Ectodermal cell (in vitro differentiated cells): ENCODE measurements at regions not wholly inside any gene's neighbourhood (a gene's known extent, or its start where the extent isn't known, plus 50 kb on each side); places are given as distances from the start of the nearest gene placed in this dataset.

Source experiments
- H3K27ac ChIP-seq: 2 replicates; pipeline ENCODE4 v1.7.0; 2013; ENCODE audit warnings: mild to moderate bottlenecking, low read depth, low read length; ENCODE audit not compliant: insufficient read depth, poor library complexity, severe bottlenecking
- H3K27me3 ChIP-seq: 2 replicates; pipeline ENCODE4 v1.7.0; 2013; ENCODE audit warnings: mild to moderate bottlenecking, low read length; ENCODE audit not compliant: insufficient read depth, control insufficient read depth, poor library complexity, severe bottlenecking
- H3K36me3 ChIP-seq: one replicate; pipeline ENCODE4 v1.7.0; 2013; ENCODE audit warnings: low read length; ENCODE audit not compliant: control insufficient read depth, insufficient read depth
- H3K4me1 ChIP-seq: one replicate; pipeline ENCODE4 v1.7.0; 2013; ENCODE audit warnings: low read length; ENCODE audit not compliant: control insufficient read depth, insufficient read depth
- H3K4me3 ChIP-seq: 2 replicates; pipeline ENCODE4 v1.7.0; 2013; ENCODE audit warnings: low read depth, low read length, control low read depth; ENCODE audit not compliant: insufficient read depth
- H3K9me3 ChIP-seq: 2 replicates; pipeline ENCODE4 v1.7.0; 2013; ENCODE audit warnings: mild to moderate bottlenecking, low read length, moderate library complexity; ENCODE audit not compliant: control insufficient read depth
- WGBS, 2 experiments: methylation state at CpG; one replicate each; pipeline ENCODE4 v1.1.7; 2013; ENCODE audit warnings: missing lambda C conversion rate in 2 of 2; 5-methylcytosine and 5-hydroxymethylcytosine counted together

DNA sequence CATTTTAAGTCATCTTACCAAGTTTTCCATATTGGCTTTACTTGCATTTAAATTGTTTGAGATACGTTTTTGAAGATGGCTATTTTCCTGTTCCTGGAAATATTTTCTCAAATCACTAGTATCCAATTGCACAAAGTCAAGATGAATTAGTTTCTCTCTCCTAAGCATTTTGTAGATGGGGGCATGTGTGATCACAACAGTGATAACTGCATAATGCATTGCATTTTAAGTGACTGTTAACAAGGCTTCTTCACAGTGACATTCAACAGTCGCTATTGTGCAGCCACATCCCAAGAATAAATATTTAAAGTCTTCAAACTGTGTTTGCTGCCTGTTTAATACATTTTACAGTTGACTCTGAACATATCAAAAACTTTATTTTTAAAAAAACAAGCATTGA lies 694.2 kb upstream of the CDH7 start:
- H3K4me1 ChIP-seq: no peaks in the 10 kb centered on the region
- WGBS, 2 experiments: 93 to 100% methylated on average over 1 to 2 of the region's 2 CpGs

DNA sequence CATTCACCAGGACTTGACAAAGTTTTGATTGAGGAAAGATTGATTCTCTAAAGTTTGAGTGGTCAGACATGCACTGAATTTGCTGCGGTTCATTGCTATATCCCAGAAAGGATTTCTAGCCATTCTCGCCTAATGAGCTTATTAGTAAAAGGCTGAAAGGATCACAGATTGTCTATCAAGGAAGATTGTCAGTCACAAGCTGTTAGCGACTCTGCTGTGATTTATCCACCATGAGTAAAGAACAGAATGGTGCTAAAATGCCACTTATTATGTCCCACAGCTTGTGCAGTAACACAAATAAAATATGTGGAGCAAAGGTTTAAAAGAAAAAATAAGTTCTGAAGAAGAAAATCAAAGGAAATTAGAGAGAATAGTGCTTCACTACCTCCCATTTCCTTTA lies 701.2 kb upstream of the CDH7 start:
- no peak overlapping the region for H3K4me3 ChIP-seq
- no peaks in the 10 kb centered on the region for H3K9me3 ChIP-seq
- H3K27ac ChIP-seq: no peak overlapping the region

More for the DNA sequence above, 694.2 kb upstream of the CDH7 start:
- Histone ChIP-seq H3K9me3 (no peaks in the 10 kb centered on the region), H3K27me3 (no peaks in the 10 kb centered on the region), H3K27ac (no peak overlapping the region), H3K36me3 (no peaks in the 10 kb centered on the region), H3K4me3 (no peak overlapping the region)

DNA sequence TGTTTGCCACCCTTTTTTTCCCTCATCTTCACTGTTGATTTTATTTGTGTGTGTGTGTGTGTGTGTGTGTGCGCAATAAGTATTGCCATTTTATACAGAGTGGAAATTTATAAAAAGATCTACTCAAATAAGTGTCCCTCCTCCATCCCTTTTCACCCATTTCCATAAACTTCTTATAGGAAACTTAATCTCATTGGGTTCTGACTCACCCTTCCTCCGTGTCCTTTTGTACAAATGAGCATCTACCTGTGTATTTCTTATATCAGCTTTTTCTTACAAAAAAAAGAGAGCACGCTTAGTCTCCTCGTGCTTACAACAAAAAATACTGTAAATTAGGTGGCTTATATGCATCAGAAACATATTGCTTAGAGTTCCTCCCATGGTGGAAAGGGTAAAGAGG lies 711.2 kb upstream of the CDH7 start:
- no peaks in the 10 kb centered on the region for H3K27me3 ChIP-seq
- H3K4me3 ChIP-seq: no peak overlapping the region
- H3K27ac ChIP-seq: no peak overlapping the region
- H3K4me1 ChIP-seq: no peaks in the 10 kb centered on the region
- 91 to 100% methylated on average over 1 to 3 of the region's 4 CpGs for WGBS, 2 experiments
- no peaks in the 10 kb centered on the region for H3K9me3 ChIP-seq
- H3K36me3 ChIP-seq: no peaks in the 10 kb centered on the region

More for the DNA sequence above, 701.2 kb upstream of the CDH7 start:
- WGBS, 2 experiments: 90 to 95% methylated on average over 3 of the region's 3 CpGs
- Histone ChIP-seq H3K4me1 (no peaks in the 10 kb centered on the region), H3K27me3 (no peaks in the 10 kb centered on the region), H3K36me3 (no peaks in the 10 kb centered on the region)

DNA sequence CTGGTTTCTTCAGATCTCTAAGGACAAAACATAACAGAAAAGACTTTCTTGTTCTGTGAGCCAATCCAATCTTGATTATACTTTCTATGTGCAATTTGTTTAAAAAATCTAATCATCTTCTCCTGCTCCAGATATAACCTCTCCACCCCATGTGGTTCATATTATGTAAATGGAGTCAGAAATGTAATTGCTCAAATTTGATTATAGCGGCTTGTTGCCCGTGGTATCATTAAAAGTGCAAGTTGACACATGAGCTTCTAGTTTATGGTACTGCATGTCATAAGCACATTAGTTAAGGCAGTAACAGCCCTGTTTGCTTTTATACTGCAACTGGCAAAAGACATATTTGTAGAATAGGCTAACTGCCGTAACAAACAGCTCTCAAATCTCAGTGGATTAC lies 715.1 kb upstream of the CDH7 start:
- Histone ChIP-seq H3K27me3 (no peaks in the 10 kb centered on the region), H3K36me3 (no peaks in the 10 kb centered on the region)
- WGBS, 2 experiments: 91 to 96% methylated on average over 3 of the region's 3 CpGs

DNA sequence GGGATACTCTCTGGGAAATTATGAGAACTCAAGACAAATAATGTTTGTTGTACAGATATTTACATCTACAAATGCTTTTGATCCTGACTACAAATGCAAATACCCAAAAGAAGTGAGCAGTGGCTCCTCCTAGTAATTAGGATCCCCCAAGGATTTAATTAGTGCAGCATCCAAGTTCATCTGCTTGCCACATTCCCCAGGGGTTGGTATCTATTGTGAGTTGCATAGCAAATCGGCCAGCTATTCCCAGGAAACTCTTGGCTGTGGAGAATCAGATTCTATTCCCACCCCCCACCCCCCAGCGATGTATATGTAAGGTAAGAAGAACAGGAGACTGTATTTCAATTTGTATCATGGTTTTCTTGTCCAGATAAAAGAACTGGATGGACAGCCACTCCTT lies 725.1 kb upstream of the CDH7 start:
- Histone ChIP-seq H3K4me3 (no peak overlapping the region), H3K27ac (no peak overlapping the region), H3K36me3 (no peaks in the 10 kb centered on the region), H3K9me3 (no peaks in the 10 kb centered on the region), H3K27me3 (no peaks in the 10 kb centered on the region), H3K4me1 (no peaks in the 10 kb centered on the region)
- WGBS, 2 experiments: no CpG with 5 or more reads among the region's 2 CpGs

More for the DNA sequence above, 715.1 kb upstream of the CDH7 start:
- Histone ChIP-seq H3K27ac (no peak overlapping the region), H3K4me3 (no peak overlapping the region), H3K9me3 (no peaks in the 10 kb centered on the region), H3K4me1 (no peaks in the 10 kb centered on the region)

DNA sequence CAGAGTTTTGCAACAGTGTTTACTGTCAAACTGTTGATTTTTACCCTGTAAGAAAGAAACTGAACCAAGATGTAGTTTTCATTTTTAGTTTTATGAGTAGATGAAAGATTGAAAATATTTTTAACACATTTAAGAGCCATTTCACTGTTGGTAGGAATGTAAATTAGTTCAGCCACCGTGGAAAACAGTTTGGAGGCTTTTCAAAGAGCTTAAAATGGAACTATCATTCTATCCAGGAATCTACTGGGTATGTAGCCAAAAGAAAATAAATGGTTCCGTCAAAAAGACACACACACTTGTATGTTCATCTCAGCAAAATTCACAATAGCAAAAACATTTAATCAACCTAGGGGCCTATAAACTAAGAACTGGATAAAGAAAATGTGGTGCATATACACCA lies 729.8 kb upstream of the CDH7 start:
- Histone ChIP-seq H3K27ac (no peak overlapping the region), H3K4me3 (no peak overlapping the region), H3K36me3 (no peaks in the 10 kb centered on the region), H3K9me3 (no peaks in the 10 kb centered on the region), H3K4me1 (no peaks in the 10 kb centered on the region), H3K27me3 (no peaks in the 10 kb centered on the region)
- 71 to 96% methylated on average over 2 of the region's 2 CpGs for WGBS, 2 experiments

DNA sequence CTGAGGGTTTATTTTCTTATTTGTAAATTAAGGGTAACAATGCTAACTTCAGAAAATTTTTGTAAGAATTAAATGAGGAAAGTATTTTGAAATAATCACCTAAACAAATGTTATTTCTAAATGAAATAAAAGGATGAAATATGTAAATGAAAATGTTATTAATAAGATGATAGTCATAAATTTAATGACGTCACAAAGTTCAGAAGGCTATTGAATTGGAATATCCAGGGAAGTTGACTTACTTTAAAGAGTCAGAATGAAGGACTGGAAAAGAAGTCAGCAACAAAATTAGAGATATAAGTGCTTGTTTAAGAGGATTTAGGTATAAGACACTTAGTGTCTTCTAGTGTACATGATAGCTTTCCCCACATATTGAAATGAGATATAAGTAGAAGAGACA lies 732.6 kb upstream of the CDH7 start:
- H3K27me3 ChIP-seq: no peaks in the 10 kb centered on the region

DNA sequence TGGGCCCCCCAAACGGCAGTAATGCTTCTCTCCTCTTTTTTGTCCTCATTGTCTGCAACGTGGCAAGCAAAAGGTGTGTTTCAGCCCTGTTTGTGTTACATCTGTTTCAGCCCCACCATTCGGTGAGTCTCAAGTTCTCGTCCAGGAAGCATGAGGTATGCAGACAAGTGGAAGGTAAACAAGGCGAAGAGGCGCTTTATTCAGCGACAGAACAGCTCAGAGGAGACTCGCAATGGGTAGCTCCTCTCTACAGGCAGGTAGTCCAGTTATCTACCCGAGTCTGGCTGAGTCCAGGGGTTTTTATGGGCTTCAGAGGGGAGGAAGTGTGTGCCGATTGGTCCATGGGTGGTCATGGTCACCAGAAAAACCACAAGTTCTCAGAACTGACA lies 733.4 kb upstream of the CDH7 start:
- H3K4me3 ChIP-seq: no peak overlapping the region
- no peak overlapping the region for H3K27ac ChIP-seq
- H3K36me3 ChIP-seq: no peaks in the 10 kb centered on the region
- WGBS, 2 experiments: 95% methylated on average over 10 of the region's 10 CpGs
- no peaks in the 10 kb centered on the region for H3K27me3 ChIP-seq
- no peaks in the 10 kb centered on the region for H3K4me1 ChIP-seq
- no peaks in the 10 kb centered on the region for H3K9me3 ChIP-seq

More for the DNA sequence above, 732.6 kb upstream of the CDH7 start:
- WGBS, 2 experiments: 86 to 97% methylated on average over 1 of the region's 1 CpG
- Histone ChIP-seq H3K4me3 (no peak overlapping the region), H3K4me1 (no peaks in the 10 kb centered on the region), H3K36me3 (no peaks in the 10 kb centered on the region), H3K27ac (no peak overlapping the region), H3K9me3 (no peaks in the 10 kb centered on the region)

DNA sequence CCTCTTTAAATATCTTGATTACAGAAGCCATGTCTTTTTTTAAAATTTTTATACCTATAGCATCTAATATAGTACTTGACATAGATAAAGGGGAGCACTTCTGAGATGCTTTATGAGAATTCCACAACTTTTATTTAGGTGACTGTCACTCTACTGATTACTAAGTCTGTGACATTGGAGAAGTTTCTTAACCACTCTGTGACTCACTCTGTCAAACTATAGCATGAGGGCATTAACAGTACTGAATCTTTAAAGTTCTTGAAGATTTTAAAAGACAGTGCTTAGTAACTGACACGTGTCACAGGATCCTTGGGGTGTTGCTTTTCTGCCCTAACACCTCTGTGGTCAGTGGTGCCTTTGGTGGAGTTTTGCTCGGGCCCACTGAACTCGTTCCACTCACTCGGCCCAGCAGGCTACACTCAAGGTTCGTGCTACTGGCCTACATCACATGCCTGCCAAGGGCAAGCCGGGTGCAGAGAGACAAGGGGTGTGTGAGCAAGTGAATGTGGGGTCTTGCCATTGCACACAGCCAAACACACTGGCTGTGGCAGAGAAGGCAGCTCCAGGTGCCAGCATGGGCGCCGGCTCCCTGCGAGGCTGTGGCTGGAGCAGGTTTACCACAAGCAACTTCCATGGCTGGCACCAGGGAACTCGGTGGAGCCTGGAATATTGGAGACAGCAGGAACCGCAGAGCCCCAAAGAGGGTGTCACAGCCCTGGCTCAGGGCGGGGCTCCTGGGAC lies 734.0 kb upstream of the CDH7 start:
- WGBS, 2 experiments: 94 to 96% methylated on average over 12 of the region's 12 CpGs

DNA sequence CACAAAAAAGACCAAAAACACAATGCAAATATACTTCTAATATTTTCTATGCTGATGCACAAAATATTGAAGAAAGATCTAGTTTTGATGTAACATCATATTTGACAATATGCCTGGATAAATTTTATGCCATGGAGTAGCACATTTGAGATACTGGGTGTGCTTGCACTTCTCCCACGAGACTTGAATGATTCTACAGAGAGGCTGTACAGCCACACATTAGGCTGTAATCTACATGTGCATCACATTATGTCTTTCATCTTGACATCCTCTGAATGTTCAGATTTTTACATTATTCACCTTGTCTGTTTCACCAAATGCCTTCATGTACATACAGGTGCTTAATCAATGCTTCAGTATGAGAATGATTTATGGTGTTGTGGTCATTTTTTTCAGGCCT lies 756.4 kb upstream of the CDH7 start:
- no peaks in the 10 kb centered on the region for H3K36me3 ChIP-seq
- no peaks in the 10 kb centered on the region for H3K4me1 ChIP-seq
- no peak overlapping the region for H3K4me3 ChIP-seq
- no peak overlapping the region for H3K27ac ChIP-seq
- no peaks in the 10 kb centered on the region for H3K9me3 ChIP-seq
- WGBS, 2 experiments: 93 to 100% methylated on average over 1 of the region's 1 CpG
- no peaks in the 10 kb centered on the region for H3K27me3 ChIP-seq

More for the DNA sequence above, 734.0 kb upstream of the CDH7 start:
- Histone ChIP-seq H3K27me3 (no peaks in the 10 kb centered on the region), H3K27ac (no peak overlapping the region), H3K9me3 (no peaks in the 10 kb centered on the region), H3K4me1 (no peaks in the 10 kb centered on the region), H3K4me3 (no peak overlapping the region), H3K36me3 (no peaks in the 10 kb centered on the region)
